SK-N-MC (cell line): ENCODE measurements at regions not wholly inside any gene's neighbourhood (a gene's known extent, or its start where the extent isn't known, plus 50 kb on each side); places are given as distances from the start of the nearest gene placed in this dataset.

Experiments used
- EZH2 ChIP-seq: fragments of 200-600 bp; sonication (generic); IDR thresholded peaks from one replicate; pipeline ENCODE4 v1.6.1; 2017; ENCODE audit warnings: antibody characterized with exemption
- FOXP2 ChIP-seq: optimal IDR thresholded peaks from 2 replicates; pipeline ENCODE3; 2011; ENCODE audit warnings: mild to moderate bottlenecking, moderate library complexity; ENCODE audit not compliant: insufficient read depth; ENCODE audit errors: extremely low read length, control extremely low read depth
- POLR2AphosphoS5 ChIP-seq: IDR thresholded peaks from 2 replicates; pipeline ENCODE4 v1.6.1; 2012; ENCODE audit warnings: mild to moderate bottlenecking, low read depth, low read length, borderline replicate concordance

GRCh38 chr1:78234496-78234895 is 188.7 kb downstream of the GIPC2 start:
- TF ChIP-seq EZH2 (no peak), POLR2AphosphoS5 (no peak), FOXP2 (no peak)
